ENCODE measurements at regions not wholly inside any gene's neighbourhood (a gene's known extent, or its start where the extent isn't known, plus 50 kb on each side); places are given as distances from the start of the nearest gene placed in this dataset.

DNA sequence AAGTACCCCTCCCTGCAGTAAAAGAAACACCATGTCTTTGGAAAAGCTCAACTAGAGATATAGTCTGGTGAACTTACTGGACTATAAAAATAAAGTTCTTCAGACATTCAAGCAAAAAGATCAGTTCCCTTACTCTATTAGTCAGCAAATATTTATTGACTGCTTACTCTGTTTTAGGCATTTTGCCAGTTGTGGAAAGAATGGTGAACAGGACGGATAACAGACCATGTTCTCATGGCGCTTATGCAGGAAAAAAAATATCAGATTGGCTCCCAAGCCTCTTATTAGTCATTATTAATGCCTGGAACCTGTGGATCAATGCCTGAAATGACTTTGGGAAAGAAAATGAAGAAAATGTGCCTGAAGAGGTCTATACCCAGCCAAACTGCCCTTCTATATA, 282.2 kb upstream of the EPHA7 start:
- TF ChIP-seq, protein P1, sequence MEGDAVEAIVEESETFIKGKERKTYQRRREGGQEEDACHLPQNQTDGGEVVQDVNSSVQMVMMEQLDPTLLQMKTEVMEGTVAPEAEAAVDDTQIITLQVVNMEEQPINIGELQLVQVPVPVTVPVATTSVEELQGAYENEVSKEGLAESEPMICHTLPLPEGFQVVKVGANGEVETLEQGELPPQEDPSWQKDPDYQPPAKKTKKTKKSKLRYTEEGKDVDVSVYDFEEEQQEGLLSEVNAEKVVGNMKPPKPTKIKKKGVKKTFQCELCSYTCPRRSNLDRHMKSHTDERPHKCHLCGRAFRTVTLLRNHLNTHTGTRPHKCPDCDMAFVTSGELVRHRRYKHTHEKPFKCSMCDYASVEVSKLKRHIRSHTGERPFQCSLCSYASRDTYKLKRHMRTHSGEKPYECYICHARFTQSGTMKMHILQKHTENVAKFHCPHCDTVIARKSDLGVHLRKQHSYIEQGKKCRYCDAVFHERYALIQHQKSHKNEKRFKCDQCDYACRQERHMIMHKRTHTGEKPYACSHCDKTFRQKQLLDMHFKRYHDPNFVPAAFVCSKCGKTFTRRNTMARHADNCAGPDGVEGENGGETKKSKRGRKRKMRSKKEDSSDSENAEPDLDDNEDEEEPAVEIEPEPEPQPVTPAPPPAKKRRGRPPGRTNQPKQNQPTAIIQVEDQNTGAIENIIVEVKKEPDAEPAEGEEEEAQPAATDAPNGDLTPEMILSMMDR (IDR thresholded peaks at IDR 0.05; ENCODE audit: low read depth, low read length, missing input control), result no peak
- TF ChIP-seq NR2F2 (IDR thresholded peaks at IDR 0.05) (no peak), RAD21 (IDR thresholded peaks at IDR 0.05) (no peak)
